HEK293 (cell line): ENCODE measurements at regions not wholly inside any gene's neighbourhood (a gene's known extent, or its start where the extent isn't known, plus 50 kb on each side); places are given as distances from the start of the nearest gene placed in this dataset.

Experiments used
- CTCF ChIA-PET: fragments of 350-600 bp; formaldehyde crosslinking; extraction: SDS; loops from one replicate; lab custom pipeline; 2021; ENCODE audit warnings: antibody characterized with exemption; lab: Yijun Ruan, JAX
- POLR2A ChIA-PET: fragments of 300-600 bp; formaldehyde crosslinking; extraction: SDS; loops from one replicate; lab custom pipeline; 2020; ENCODE audit warnings: antibody characterized with exemption, inconsistent platforms; lab: Yijun Ruan, JAX
- H3K27ac ChIP-seq: fragments of 200-500 bp; sonication (Bioruptor generic); 2 replicates; pipeline ENCODE4 v1.5.1; 2014; ENCODE audit warnings: low read depth, low read length, control low read depth, inconsistent platforms; ENCODE audit errors: extremely low read depth
- H3K36me3 ChIP-seq, 2 experiments: fragments of 200-500 bp in 1 of 2; sonication (Bioruptor generic) in 1 of 2; 1 replicate in 1 of 2; 2 replicates in 1 of 2; pipeline ENCODE4 v1.5.1; 2014 to 2017; ENCODE audit warnings: inconsistent platforms in 2 of 2, low read length in 2 of 2; ENCODE audit not compliant: control insufficient read depth in 2 of 2, insufficient read depth in 1 of 2
- H3K4me1 ChIP-seq: fragments of 200-500 bp; sonication (Bioruptor generic); 2 replicates; pipeline ENCODE4 v1.5.1; 2014; ENCODE audit warnings: mild to moderate bottlenecking, low read length, inconsistent platforms; ENCODE audit not compliant: control insufficient read depth, insufficient read depth
- H3K4me3 ChIP-seq: 2 replicates; pipeline ENCODE4 v1.5.1; 2011; ENCODE audit warnings: low read depth, mild to moderate bottlenecking, control low read depth, low read length, moderate library complexity
- H3K9me3 ChIP-seq: fragments of 200-500 bp; sonication (Bioruptor generic); 2 replicates; pipeline ENCODE4 v1.5.1; 2014; ENCODE audit warnings: low read depth, low read length, inconsistent platforms; ENCODE audit not compliant: control insufficient read depth, insufficient read depth
- ELK4 ChIP-seq: IDR thresholded peaks from 2 replicates; pipeline ENCODE4 v1.6.1; 2011; ENCODE audit warnings: mild to moderate bottlenecking, low read depth, low read length, borderline replicate concordance
- HOXA7 ChIP-seq: sonication (generic); formaldehyde crosslinking; IDR thresholded peaks from 2 replicates; pipeline ENCODE4 v1.8.1; 2022; ENCODE audit warnings: missing genetic modification reagents, borderline replicate concordance
- ZNF121 ChIP-seq: fragments of 450-650 bp; formaldehyde crosslinking; IDR thresholded peaks from 2 replicates; pipeline ENCODE4 v1.5.1; 2016; ENCODE audit warnings: missing biosample characterization, missing genetic modification characterization
- ZNF132 ChIP-seq: fragments of 450-650 bp; formaldehyde crosslinking; IDR thresholded peaks from 2 replicates; pipeline ENCODE4 v1.5.1; 2017; ENCODE audit warnings: missing biosample characterization, missing genetic modification characterization, borderline replicate concordance
- ZNF175 ChIP-seq: fragments of 450-650 bp; formaldehyde crosslinking; IDR thresholded peaks from 2 replicates; pipeline ENCODE4 v1.5.1; 2016; ENCODE audit warnings: missing biosample characterization, missing genetic modification characterization
- ZNF24 ChIP-seq: fragments of 450-650 bp; formaldehyde crosslinking; IDR thresholded peaks from 2 replicates; pipeline ENCODE4 v1.5.1; 2016; ENCODE audit warnings: missing biosample characterization, missing genetic modification characterization
- ZNF292 ChIP-seq: fragments of 450-650 bp; formaldehyde crosslinking; IDR thresholded peaks from 2 replicates; pipeline ENCODE4 v1.5.1; 2016; ENCODE audit warnings: low read depth, missing biosample characterization, missing genetic modification characterization, borderline replicate concordance
- ZNF366 ChIP-seq: fragments of 450-650 bp; formaldehyde crosslinking; conservative IDR thresholded peaks from 2 replicates; pipeline ENCODE4 v1.5.1; 2016; ENCODE audit warnings: missing biosample characterization, missing genetic modification characterization
- ZNF488 ChIP-seq: fragments of 450-650 bp; formaldehyde crosslinking; IDR thresholded peaks from 2 replicates; pipeline ENCODE4 v1.5.1; 2016; ENCODE audit warnings: missing biosample characterization, missing genetic modification characterization
- ZNF548 ChIP-seq: fragments of 450-650 bp; formaldehyde crosslinking; IDR thresholded peaks from 2 replicates; pipeline ENCODE4 v1.5.1; 2016; ENCODE audit warnings: missing biosample characterization, missing genetic modification characterization
- ZNF670 ChIP-seq: fragments of 450-650 bp; formaldehyde crosslinking; IDR thresholded peaks from 2 replicates; pipeline ENCODE4 v1.5.1; 2016; ENCODE audit warnings: missing biosample characterization, missing genetic modification characterization, low read depth
- ZNF701 ChIP-seq: fragments of 450-650 bp; formaldehyde crosslinking; IDR thresholded peaks from 2 replicates; pipeline ENCODE4 v1.5.1; 2016; ENCODE audit warnings: missing biosample characterization, missing genetic modification characterization
- ZNF785 ChIP-seq: fragments of 450-650 bp; formaldehyde crosslinking; IDR thresholded peaks from 2 replicates; pipeline ENCODE4 v1.5.1; 2016; ENCODE audit warnings: missing biosample characterization, missing genetic modification characterization
- ZNF843 ChIP-seq: fragments of 450-650 bp; formaldehyde crosslinking; IDR thresholded peaks from 2 replicates; pipeline ENCODE4 v1.5.1; 2016; ENCODE audit warnings: missing biosample characterization, missing genetic modification characterization
- ZSCAN4 ChIP-seq: fragments of 450-650 bp; formaldehyde crosslinking; IDR thresholded peaks from 2 replicates; pipeline ENCODE4 v1.5.1; 2017; ENCODE audit warnings: missing biosample characterization, missing genetic modification characterization
- TF ChIP-seq, protein P1 (sequence below): fragments of 450-650 bp; formaldehyde crosslinking; optimal IDR thresholded peaks from 2 replicates; pipeline ENCODE3; 2016; ENCODE audit warnings: missing biosample characterization, mild to moderate bottlenecking, missing genetic modification characterization
- TF ChIP-seq, protein P2 (sequence below): fragments of 450-650 bp; formaldehyde crosslinking; IDR thresholded peaks from 2 replicates; pipeline ENCODE4 v1.5.1; 2016; ENCODE audit warnings: missing biosample characterization, missing genetic modification characterization
- TF ChIP-seq, protein P3 (sequence below): fragments of 450-650 bp; formaldehyde crosslinking; IDR thresholded peaks from 2 replicates; pipeline ENCODE4 v1.5.1; 2017; ENCODE audit warnings: missing biosample characterization, mild to moderate bottlenecking, missing genetic modification characterization, moderate library complexity
- TF ChIP-seq, protein P4 (sequence below): fragments of 450-650 bp; formaldehyde crosslinking; IDR thresholded peaks from 2 replicates; pipeline ENCODE4 v1.5.1; 2016; ENCODE audit warnings: missing biosample characterization, missing genetic modification characterization
- TF ChIP-seq, protein P5 (sequence below): fragments of 450-650 bp; formaldehyde crosslinking; IDR thresholded peaks from 2 replicates; pipeline ENCODE4 v1.5.1; 2016; ENCODE audit warnings: missing biosample characterization, missing genetic modification characterization, borderline replicate concordance
- TF ChIP-seq, protein P6 (sequence below): fragments of 450-650 bp; formaldehyde crosslinking; IDR thresholded peaks from 2 replicates; pipeline ENCODE4 v1.5.1; 2016; ENCODE audit warnings: missing biosample characterization, missing genetic modification characterization

- TF ChIP-seq, protein P1, sequence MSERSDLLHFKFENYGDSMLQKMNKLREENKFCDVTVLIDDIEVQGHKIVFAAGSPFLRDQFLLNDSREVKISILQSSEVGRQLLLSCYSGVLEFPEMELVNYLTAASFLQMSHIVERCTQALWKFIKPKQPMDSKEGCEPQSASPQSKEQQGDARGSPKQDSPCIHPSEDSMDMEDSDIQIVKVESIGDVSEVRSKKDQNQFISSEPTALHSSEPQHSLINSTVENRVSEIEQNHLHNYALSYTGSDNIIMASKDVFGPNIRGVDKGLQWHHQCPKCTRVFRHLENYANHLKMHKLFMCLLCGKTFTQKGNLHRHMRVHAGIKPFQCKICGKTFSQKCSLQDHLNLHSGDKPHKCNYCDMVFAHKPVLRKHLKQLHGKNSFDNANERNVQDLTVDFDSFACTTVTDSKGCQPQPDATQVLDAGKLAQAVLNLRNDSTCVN (tag by site-specific recombination) = no peak
- TF ChIP-seq ZNF132 (tag by site-specific recombination) = no peak
- TF ChIP-seq, all 188 proteins: peak for 0
Measured at GRCh38 chr2:167322795-167323194, 434.5 kb downstream of the XIRP2 start (continued).

GRCh38 chr2:167318581-167318980 is 430.3 kb downstream of the XIRP2 start:
- TF ChIP-seq HOXA7 (CRISPR knock-in tag) (no peak), ELK4 (no peak), ZNF701 (tag by site-specific recombination) (no peak), ZNF292 (no peak), ZSCAN4 (tag by site-specific recombination) (no peak), ZNF843 (tag by site-specific recombination) (no peak), ZNF24 (tag by site-specific recombination) (no peak), ZNF366 (no peak), ZNF785 (no peak), ZNF670 (tag by site-specific recombination) (no peak), ZNF121 (tag by site-specific recombination) (no peak), ZNF548 (tag by site-specific recombination) (no peak), ZNF488 (tag by site-specific recombination) (no peak), ZNF175 (tag by site-specific recombination) (no peak)
- TF ChIP-seq, protein P2, sequence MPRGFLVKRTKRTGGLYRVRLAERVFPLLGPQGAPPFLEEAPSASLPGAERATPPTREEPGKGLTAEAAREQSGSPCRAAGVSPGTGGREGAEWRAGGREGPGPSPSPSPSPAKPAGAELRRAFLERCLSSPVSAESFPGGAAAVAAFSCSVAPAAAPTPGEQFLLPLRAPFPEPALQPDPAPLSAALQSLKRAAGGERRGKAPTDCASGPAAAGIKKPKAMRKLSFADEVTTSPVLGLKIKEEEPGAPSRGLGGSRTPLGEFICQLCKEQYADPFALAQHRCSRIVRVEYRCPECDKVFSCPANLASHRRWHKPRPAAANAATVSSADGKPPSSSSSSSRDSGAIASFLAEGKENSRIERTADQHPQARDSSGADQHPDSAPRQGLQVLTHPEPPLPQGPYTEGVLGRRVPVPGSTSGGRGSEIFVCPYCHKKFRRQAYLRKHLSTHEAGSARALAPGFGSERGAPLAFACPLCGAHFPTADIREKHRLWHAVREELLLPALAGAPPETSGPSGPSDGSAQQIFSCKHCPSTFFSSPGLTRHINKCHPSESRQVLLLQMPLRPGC (tag by site-specific recombination) = no peak
- TF ChIP-seq, protein P3, sequence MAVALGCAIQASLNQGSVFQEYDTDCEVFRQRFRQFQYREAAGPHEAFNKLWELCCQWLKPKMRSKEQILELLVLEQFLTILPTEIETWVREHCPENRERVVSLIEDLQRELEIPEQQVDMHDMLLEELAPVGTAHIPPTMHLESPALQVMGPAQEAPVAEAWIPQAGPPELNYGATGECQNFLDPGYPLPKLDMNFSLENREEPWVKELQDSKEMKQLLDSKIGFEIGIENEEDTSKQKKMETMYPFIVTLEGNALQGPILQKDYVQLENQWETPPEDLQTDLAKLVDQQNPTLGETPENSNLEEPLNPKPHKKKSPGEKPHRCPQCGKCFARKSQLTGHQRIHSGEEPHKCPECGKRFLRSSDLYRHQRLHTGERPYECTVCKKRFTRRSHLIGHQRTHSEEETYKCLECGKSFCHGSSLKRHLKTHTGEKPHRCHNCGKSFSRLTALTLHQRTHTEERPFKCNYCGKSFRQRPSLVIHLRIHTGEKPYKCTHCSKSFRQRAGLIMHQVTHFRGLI = no peak
- TF ChIP-seq, protein P4, sequence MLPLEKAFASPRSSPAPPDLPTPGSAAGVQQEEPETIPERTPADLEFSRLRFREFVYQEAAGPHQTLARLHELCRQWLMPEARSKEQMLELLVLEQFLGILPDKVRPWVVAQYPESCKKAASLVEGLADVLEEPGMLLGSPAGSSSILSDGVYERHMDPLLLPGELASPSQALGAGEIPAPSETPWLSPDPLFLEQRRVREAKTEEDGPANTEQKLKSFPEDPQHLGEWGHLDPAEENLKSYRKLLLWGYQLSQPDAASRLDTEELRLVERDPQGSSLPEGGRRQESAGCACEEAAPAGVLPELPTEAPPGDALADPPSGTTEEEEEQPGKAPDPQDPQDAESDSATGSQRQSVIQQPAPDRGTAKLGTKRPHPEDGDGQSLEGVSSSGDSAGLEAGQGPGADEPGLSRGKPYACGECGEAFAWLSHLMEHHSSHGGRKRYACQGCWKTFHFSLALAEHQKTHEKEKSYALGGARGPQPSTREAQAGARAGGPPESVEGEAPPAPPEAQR (tag by site-specific recombination) = no peak
- TF ChIP-seq, protein P5, sequence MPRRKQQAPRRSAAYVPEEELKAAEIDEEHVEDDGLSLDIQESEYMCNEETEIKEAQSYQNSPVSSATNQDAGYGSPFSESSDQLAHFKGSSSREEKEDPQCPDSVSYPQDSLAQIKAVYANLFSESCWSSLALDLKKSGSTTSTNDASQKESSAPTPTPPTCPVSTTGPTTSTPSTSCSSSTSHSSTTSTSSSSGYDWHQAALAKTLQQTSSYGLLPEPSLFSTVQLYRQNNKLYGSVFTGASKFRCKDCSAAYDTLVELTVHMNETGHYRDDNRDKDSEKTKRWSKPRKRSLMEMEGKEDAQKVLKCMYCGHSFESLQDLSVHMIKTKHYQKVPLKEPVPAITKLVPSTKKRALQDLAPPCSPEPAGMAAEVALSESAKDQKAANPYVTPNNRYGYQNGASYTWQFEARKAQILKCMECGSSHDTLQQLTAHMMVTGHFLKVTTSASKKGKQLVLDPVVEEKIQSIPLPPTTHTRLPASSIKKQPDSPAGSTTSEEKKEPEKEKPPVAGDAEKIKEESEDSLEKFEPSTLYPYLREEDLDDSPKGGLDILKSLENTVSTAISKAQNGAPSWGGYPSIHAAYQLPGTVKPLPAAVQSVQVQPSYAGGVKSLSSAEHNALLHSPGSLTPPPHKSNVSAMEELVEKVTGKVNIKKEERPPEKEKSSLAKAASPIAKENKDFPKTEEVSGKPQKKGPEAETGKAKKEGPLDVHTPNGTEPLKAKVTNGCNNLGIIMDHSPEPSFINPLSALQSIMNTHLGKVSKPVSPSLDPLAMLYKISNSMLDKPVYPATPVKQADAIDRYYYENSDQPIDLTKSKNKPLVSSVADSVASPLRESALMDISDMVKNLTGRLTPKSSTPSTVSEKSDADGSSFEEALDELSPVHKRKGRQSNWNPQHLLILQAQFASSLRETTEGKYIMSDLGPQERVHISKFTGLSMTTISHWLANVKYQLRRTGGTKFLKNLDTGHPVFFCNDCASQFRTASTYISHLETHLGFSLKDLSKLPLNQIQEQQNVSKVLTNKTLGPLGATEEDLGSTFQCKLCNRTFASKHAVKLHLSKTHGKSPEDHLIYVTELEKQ = no peak
- TF ChIP-seq, protein P6, sequence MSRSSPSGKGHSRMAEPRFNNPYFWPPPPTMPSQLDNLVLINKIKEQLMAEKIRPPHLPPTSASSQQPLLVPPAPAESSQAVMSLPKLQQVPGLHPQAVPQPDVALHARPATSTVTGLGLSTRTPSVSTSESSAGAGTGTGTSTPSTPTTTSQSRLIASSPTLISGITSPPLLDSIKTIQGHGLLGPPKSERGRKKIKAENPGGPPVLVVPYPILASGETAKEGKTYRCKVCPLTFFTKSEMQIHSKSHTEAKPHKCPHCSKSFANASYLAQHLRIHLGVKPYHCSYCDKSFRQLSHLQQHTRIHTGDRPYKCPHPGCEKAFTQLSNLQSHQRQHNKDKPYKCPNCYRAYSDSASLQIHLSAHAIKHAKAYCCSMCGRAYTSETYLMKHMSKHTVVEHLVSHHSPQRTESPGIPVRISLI = no peak
- TF ChIP-seq, all 188 proteins: peak for 0
- Histone ChIP-seq H3K4me3 (no peak overlapping the region), H3K36me3 (no peaks in the 10 kb centered on the region), H3K27ac (no peak overlapping the region), H3K9me3 (no peaks in the 10 kb centered on the region; the same call in 1 of the 2 replicates), H3K4me1 (no peaks in the 10 kb centered on the region)
- ChIA-PET POLR2A (no interaction called here), CTCF (interaction anchor here (0.6 kb wide), 1 partner anchor 270 kb away, joined by 3 read pairs; no protein-coding TSS in a partner anchor)
